MM.1S (cell line): ENCODE measurements at regions not wholly inside any gene's neighbourhood (a gene's known extent, or its start where the extent isn't known, plus 50 kb on each side); places are given as distances from the start of the nearest gene placed in this dataset.

Experiments
- EZH2 ChIP-seq: fragments of 300-600 bp; sonication (generic); optimal IDR thresholded peaks from 2 replicates; pipeline ENCODE3; 2017; ENCODE audit warnings: low read depth, mild to moderate bottlenecking, antibody characterized with exemption, low read length, mixed read lengths
- TF ChIP-seq, protein P1 (sequence below): fragments of 300-600 bp; sonication (generic); IDR thresholded peaks from 2 replicates; pipeline ENCODE4 v1.5.1; 2016; ENCODE audit warnings: antibody characterized with exemption, low read length, mixed read lengths

DNA sequence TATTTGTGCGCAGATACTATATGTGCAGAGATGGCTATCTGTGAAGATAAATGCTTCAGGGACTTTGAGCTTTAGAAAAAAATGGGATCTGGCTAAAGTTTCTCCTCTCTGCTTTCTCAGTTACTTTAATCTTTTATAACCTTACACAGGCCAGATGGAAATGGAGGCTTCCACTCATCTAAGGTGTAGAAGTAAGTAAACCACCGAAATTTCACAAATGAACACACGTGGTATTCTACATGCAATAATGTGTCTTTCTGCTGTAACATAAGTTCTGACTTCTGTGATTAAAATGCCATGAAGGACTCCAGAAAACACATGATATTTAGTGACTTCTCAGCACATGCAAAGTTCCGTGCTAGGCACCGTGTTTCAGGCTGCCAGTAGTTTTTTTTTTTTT is 99.1 kb upstream of the FOXN3 start:
- no peak for TF ChIP-seq EZH2
- TF ChIP-seq, protein P1, sequence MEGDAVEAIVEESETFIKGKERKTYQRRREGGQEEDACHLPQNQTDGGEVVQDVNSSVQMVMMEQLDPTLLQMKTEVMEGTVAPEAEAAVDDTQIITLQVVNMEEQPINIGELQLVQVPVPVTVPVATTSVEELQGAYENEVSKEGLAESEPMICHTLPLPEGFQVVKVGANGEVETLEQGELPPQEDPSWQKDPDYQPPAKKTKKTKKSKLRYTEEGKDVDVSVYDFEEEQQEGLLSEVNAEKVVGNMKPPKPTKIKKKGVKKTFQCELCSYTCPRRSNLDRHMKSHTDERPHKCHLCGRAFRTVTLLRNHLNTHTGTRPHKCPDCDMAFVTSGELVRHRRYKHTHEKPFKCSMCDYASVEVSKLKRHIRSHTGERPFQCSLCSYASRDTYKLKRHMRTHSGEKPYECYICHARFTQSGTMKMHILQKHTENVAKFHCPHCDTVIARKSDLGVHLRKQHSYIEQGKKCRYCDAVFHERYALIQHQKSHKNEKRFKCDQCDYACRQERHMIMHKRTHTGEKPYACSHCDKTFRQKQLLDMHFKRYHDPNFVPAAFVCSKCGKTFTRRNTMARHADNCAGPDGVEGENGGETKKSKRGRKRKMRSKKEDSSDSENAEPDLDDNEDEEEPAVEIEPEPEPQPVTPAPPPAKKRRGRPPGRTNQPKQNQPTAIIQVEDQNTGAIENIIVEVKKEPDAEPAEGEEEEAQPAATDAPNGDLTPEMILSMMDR, result no peak
